GM18517 (cell line): ENCODE measurements at regions not wholly inside any gene's neighbourhood (a gene's known extent, or its start where the extent isn't known, plus 50 kb on each side); places are given as distances from the start of the nearest gene placed in this dataset.
"Not testable (repeated sequence)": the region's sequence is repeated elsewhere in the genome, so short reads cannot be mapped to it uniquely, and the experiment has no call there.

Source experiments
- ATAC-seq: cut with Tn5 transposase; IDR thresholded peaks from one replicate; pipeline ENCODE4 v1.9.1; 2021; ENCODE audit warnings: mild to moderate bottlenecking, moderate library complexity; ENCODE audit not compliant: unreplicated experiment

- ATAC-seq: no peak
Measured at GRCh38 chr6:134446896-134447295, 129.0 kb upstream of the SGK1 start.

DNA sequence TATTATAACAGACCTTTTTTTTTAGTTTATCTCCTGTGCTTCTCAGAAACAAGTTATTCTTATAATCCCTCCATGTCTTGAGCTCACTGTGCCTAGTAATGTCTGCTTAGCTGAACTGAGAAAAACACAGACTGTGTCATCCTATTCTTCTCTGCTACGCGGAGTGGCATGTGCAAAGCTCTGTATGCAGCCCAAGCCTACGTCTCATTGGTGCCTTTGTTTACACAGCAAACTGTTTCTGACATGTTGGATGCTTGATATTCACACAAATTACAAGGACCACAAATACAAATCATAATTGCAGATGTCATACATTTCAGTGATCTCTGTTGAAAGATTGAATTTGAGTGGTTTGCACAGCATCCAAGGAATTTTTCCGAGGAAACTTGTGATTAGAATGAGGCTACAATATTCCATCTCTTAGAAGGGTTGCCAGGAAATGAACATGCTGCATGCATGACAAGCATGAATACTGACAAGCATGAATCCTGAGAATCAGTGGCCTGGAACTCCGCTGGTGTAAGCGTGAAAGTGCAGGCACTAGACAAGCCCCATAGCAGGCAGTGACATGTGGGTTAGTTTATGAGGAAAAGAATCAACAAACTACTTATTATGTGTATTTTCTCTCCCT, 128.4 kb upstream of the SGK1 start:
- ATAC-seq: no peak

DNA sequence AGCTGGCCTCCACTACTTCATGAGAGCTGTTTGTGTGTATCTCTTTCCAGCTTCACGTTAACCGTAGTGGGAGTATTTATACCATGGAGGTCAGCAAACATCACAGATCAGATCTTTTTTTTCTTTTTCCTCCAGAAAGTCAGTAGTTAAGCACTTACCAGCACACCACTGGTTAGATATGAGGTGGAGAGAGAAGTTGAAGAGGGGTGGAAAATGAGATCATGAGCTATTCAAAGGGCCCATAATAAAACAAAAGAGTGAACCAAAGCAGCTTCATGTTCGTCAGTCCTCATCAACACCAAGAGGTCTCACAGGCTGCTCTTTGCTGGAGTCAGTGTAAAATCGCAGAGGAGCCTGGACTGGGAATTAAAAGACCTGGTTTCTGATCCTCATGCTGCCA, 125.1 kb upstream of the SGK1 start:
- ATAC-seq: no peak

GRCh38 chr6:134442073-134442472, 124.2 kb upstream of the SGK1 start:
- ATAC-seq: no peak

GRCh38 chr6:134438837-134439236, 120.9 kb upstream of the SGK1 start:
- no peak for ATAC-seq

GRCh38 chr6:134437376-134437775, 119.5 kb upstream of the SGK1 start:
- peak; percentile 42 for ATAC-seq

- ATAC-seq: peak; percentile 18
Measured at GRCh38 chr6:134436950-134437349, 119.0 kb upstream of the SGK1 start.

DNA sequence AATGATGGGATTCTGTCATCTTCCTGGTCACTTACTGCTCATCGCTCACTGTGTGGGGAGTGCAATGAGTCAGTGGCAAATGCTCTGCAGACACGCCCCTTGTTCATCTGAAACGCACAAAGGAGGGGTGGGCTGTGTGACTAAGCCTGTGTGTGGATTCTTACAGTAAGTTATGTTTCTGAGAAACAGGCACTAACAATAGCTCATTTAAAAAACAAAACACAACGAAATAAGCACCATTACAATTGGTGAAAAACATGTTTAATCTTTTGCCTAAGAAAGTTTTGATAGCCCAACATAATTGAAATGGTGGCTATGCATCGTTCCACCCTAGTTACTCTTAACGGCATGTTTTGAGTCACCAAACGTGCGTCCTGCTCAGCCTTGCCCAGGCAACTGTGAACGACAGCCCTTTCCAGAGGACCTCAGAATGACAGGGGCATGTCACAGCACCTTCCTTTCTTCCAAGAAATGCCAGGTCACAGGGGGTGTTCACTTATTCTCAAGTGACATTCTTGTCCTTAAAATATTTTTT, 118.4 kb upstream of the SGK1 start:
- peak; percentile 90 for ATAC-seq

GRCh38 chr6:134435814-134436280, 117.9 kb upstream of the SGK1 start:
- ATAC-seq: no peak

DNA sequence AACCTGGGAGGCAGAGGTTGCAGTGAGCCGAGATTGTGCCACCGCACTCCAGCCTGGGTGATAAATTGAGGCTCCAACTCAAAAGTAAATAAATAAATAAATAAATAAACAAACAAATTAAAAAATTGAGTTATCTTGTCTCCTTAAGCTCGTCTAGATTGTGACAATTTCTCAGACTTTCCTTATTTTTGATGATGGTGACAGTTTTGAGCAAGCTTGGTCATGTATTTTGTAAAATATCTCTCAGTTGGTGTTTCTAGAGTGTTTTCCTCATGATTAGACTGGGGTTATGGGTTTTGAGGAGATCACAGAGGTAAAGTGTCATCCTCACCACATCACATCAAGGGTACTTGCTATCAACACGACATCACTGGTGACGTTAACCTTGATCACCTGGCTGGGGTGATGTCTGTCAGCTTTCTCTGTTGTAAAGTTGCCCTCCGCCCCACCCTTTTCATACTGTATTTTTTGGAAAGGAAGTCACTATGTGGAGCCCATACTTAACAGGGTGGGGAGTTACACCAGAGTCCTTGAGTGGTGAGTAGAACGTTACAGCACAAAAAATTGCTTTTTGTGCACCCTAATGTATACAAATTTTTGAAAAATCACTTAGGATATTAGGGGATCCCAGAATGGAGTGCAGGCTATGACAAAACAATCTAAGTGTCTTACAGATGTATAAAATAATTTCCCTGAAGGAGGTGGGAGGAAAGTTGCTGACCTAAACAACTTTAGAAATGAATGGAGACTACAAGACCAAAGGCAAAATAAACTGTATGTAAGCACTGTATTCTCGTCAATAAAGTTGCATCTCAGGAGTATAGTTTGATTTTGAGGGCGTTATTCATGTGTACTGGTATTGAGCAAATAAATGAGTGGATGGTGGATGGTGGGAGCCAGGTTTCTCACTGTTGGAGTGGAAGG, 116.4 kb upstream of the SGK1 start:
- no peak for ATAC-seq

GRCh38 chr6:134432036-134432435, 114.1 kb upstream of the SGK1 start:
- ATAC-seq: no peak

DNA sequence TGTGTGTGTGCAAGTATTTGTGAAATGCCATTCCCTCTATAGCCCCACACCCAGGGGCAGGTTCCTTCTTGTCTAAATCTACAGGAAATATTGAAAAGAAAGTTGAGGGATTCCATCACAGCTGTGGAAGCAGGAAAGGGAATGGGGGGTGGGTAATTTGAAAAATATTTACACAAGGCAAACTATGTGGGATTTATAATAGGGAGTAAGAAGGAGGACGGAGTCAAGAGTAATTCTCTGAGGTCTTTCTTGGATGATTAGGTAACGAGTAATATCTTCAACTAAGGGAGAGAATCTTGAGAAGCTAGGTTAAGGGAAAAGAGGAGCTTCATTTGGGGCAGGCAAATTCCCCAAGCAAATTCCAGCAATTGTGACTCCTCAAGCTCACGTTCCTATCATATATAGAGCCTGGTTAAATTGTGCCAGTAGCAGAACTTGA, 113.5 kb upstream of the SGK1 start:
- no peak for ATAC-seq

GRCh38 chr6:134429861-134430380, 112.0 kb upstream of the SGK1 start:
- ATAC-seq: no peak

GRCh38 chr6:134427721-134428120, 109.8 kb upstream of the SGK1 start:
- ATAC-seq: no peak

DNA sequence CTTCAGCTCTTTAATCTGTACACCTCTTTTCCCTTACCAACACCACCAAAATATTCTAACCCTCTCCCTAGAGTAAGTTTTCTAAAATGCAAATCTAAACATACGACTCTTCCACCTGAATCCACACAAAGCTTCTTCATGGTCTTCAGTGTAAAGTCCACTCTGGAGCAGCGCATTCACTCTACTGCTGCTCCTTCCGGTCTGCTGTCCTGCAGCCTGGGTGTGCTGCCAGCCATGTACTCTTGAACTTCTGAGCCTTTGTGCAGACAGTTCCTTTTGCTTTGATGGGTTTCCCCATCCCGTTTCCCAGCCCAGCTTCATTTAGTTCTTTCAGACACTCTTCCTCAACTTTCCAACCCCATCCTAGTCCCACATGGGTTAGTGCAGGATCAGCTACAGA, 108.7 kb upstream of the SGK1 start:
- no peak for ATAC-seq

DNA sequence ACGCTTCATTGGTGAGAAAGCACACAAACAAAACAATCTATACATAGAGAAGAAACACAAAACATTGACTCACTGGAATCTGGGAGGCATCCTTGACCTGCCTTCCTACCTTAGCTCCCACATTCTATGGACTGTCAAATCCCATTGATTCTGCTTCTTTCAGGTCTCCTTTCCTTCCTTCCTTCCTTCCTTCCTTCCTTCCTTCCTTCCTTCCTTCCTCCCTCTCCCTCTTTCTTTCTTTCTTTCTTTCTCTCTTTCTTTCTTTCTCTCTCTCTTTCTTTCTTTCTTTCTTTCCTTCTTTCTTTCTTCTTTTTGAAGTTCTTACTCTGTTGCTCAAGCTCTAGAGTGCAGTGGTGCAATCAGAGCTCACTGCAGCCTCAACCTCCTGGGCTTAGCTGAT, 108.0 kb upstream of the SGK1 start:
- not testable (repeated sequence) for ATAC-seq

DNA sequence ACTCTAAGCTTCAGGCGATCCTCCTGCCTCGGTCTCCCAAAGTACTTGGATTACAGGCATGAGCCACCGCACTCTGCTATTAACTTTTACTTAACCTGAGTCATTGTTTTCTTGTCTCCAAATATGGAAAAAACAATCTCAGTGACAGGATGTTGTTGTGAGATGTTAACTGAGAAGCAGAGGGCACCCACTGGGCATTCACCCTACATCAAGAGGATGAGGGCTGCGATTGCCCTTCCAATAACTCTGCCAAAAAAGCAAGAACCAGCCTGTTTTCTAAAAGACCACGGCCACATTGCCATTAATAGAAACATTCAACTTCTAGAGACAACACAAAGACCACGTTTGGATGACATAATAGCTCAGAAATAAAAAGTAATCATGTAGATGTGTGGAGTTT, 107.6 kb upstream of the SGK1 start:
- ATAC-seq: no peak

GRCh38 chr6:134424798-134425170, 106.9 kb upstream of the SGK1 start:
- no peak for ATAC-seq

DNA sequence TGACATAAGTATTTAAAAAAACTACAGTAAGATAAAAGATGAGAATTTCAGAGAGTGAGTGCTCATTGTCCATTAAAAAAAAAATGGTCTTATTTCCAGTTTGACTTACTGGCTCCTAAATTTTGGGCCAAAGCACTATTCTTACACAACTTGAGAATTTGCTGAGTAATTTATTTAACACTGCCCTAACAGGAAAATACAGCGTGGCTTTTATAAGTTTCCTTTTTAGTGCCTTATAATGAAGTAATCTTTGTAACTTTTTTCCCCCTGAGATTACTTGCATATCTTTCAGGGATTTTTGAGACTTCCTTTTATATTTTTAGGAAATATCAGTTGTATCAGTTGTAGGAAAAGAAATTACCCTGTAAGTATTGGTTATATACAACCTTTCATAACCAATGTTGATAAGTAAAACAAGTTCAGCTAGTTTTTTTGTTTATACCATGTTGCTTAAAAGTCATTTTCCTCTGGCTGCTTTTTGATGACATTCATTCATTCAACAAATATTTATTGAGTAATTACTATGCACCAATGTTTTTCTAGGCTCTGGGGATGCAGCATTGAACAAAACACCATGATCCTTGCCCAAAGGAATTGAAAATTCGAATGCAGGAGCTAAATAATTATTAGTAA, 106.4 kb upstream of the SGK1 start:
- no peak for ATAC-seq

DNA sequence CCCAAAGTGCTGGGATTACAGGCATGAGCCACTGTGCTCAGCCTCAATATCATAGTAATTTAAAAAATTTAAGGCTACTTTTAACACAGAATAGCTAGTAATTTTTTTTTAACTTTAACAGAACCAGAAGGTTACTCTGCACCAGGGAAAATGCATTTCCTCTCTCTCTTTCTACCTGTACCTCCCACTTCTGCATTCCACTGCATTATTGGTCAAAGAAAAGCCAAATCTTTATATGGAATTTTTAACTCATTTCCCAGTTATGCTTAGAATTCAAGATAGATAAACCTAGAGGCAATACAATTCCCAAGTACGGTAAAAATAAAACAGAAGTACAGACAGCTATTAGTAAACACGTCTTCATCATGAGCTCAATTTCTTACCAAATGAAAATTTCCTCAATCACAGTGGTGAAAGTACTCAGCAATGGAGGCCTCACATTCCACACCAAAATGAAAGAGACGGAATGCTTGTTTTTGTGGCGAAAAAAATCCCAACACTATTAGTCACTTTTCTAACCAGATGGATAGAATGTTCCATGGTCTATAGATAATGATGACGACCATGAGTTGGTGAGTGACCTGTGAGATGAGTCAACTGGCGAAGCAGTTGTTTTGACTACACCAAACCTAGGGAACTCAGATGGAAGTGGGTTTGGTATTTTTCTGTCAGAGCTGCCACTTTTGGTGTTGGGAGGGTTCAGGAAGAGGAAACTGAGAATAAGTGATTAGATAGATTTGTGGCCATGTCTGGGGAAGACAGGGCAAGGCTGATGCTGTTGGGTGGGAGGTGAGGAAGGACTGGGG, 104.7 kb upstream of the SGK1 start:
- no peak for ATAC-seq
